ENCODE measurements at regions not wholly inside any gene's neighbourhood (a gene's known extent, or its start where the extent isn't known, plus 50 kb on each side); places are given as distances from the start of the nearest gene placed in this dataset.

DNA sequence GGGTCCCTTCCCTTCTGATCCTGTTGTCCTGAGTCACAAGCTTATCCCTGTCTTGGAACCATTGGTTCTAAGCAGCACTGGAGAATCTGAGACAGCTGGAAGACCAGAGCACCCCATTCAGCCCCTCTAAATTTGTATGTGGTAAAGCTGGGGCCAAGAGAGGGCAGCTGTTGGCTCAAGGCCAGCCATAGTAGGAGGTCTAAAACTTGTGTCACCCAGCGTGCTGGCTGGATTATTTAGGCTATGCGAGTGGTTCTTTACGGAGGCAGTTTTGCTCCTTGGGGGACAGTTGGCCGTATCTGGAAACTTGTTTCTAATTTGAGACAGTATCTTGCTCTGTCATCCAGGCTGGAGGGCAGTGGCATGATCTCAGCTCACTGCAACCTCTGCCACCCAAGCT is 69.6 kb upstream of the GSE1 start:
- WGBS, 2 donors = 63 to 81% methylated on average over 4 of the region's 4 CpGs
- DNase-seq (peak in 1 of 3 donors; percentile 53), ATAC-seq (ENCODE audit: insufficient read depth, low FRiP score) (no peak)
- H3K27me3 ChIP-seq (ENCODE audit: control insufficient read depth in 3 of 3, insufficient read depth in 3 of 3, low read length in 2 of 3) = no peaks in the 10 kb centered on the region
- peaks cover 0 to 4% (median under 1%) of the 10 kb centered on the region in 4 donors for H3K9me3 ChIP-seq (ENCODE audit: control insufficient read depth in 4 of 4, insufficient read depth in 3 of 4, low read length in 3 of 4)
- H3K4me1 ChIP-seq (ENCODE audit: control insufficient read depth in 5 of 5, insufficient read depth in 5 of 5, low read length in 5 of 5) = peaks cover 0 to 30% (median 4%) of the 10 kb centered on the region in 5 donors
- H3K27ac ChIP-seq (ENCODE audit: low read depth in 1 of 2, low read length in 1 of 2) = no peak overlapping the region
- H3K36me3 ChIP-seq (ENCODE audit: control insufficient read depth in 4 of 4, insufficient read depth in 4 of 4, low read length in 4 of 4) = no peaks in the 10 kb centered on the region
- TF ChIP-seq, protein P1, sequence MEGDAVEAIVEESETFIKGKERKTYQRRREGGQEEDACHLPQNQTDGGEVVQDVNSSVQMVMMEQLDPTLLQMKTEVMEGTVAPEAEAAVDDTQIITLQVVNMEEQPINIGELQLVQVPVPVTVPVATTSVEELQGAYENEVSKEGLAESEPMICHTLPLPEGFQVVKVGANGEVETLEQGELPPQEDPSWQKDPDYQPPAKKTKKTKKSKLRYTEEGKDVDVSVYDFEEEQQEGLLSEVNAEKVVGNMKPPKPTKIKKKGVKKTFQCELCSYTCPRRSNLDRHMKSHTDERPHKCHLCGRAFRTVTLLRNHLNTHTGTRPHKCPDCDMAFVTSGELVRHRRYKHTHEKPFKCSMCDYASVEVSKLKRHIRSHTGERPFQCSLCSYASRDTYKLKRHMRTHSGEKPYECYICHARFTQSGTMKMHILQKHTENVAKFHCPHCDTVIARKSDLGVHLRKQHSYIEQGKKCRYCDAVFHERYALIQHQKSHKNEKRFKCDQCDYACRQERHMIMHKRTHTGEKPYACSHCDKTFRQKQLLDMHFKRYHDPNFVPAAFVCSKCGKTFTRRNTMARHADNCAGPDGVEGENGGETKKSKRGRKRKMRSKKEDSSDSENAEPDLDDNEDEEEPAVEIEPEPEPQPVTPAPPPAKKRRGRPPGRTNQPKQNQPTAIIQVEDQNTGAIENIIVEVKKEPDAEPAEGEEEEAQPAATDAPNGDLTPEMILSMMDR (IDR thresholded peaks at IDR 0.05; ENCODE audit: control extremely low read depth, extremely low read depth) = no peak
- no peak overlapping the region for H3K9ac ChIP-seq (ENCODE audit: insufficient read depth in 1 of 2, low read length in 2 of 2)
- H3K4me3 ChIP-seq = no peak overlapping the region

DNA sequence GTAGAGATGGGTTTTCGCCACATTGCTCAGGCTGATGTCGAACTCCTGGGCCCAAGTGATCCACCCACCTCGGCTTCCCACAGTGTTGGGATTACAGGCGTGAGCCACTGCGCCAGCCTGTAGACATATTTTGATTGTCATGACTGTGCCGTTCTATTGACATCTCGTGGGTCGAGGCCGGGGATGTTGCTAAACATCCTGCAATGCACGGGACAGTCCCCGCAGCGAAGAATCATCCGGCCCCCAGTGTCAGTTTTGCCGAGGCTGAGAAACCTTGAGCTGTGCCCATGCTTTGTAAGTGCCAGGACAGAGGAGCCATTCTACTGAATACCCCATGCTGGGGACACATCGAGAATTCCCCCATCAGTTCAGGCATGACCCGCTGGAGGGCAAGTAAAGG is 69.1 kb upstream of the GSE1 start:
- Histone ChIP-seq H3K27ac (ENCODE audit: low read depth in 1 of 2, low read length in 1 of 2) (no peak overlapping the region), H3K36me3 (ENCODE audit: control insufficient read depth in 4 of 4, insufficient read depth in 4 of 4, low read length in 4 of 4) (no peaks in the 10 kb centered on the region), H3K9ac (ENCODE audit: insufficient read depth in 1 of 2, low read length in 2 of 2) (no peak overlapping the region), H3K4me3 (no peak overlapping the region), H3K27me3 (ENCODE audit: control insufficient read depth in 3 of 3, insufficient read depth in 3 of 3, low read length in 2 of 3) (no peaks in the 10 kb centered on the region), H3K9me3 (ENCODE audit: control insufficient read depth in 4 of 4, insufficient read depth in 3 of 4, low read length in 3 of 4) (peaks cover 0 to 4% (median under 1%) of the 10 kb centered on the region in 4 donors), H3K4me1 (ENCODE audit: control insufficient read depth in 5 of 5, insufficient read depth in 5 of 5, low read length in 5 of 5) (peaks cover 0 to 29% (median 4%) of the 10 kb centered on the region in 5 donors)
- 47 to 77% methylated on average over 16 of the region's 16 CpGs for WGBS, 2 donors
- TF ChIP-seq, protein P1 (IDR thresholded peaks at IDR 0.05; ENCODE audit: control extremely low read depth, extremely low read depth) = no peak
- ATAC-seq (ENCODE audit: insufficient read depth, low FRiP score) (no peak), DNase-seq (no peak)

DNA sequence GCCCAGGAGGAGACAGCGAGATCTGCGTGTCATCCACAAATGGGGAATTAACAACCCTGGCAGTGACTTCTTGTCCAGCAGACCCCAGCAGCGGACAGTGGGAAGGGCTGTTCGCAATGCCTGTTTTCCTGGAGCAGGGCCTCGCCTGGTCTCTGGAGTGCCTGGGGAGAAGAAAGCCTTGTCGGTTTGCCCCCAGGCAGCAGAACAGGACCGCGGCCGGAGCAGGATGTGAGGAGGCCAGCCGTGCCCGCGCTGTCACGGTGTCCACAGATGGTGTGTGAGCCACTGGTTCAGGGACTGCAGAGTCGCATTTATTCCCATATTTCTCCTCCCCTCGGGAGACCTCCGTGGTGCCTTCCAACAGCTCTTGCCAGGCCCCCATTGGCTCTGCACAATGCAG is 68.5 kb upstream of the GSE1 start:
- Histone ChIP-seq H3K27me3 (ENCODE audit: control insufficient read depth in 3 of 3, insufficient read depth in 3 of 3, low read length in 2 of 3) (no peaks in the 10 kb centered on the region), H3K4me1 (ENCODE audit: control insufficient read depth in 5 of 5, insufficient read depth in 5 of 5, low read length in 5 of 5) (peaks cover 0 to 29% (median 4%) of the 10 kb centered on the region in 5 donors), H3K9ac (ENCODE audit: insufficient read depth in 1 of 2, low read length in 2 of 2) (no peak overlapping the region), H3K36me3 (ENCODE audit: control insufficient read depth in 4 of 4, insufficient read depth in 4 of 4, low read length in 4 of 4) (no peaks in the 10 kb centered on the region), H3K9me3 (ENCODE audit: control insufficient read depth in 4 of 4, insufficient read depth in 3 of 4, low read length in 3 of 4) (peaks cover 0 to 3% (median under 1%) of the 10 kb centered on the region in 4 donors), H3K4me3 (no peak overlapping the region), H3K27ac (ENCODE audit: low read depth in 1 of 2, low read length in 1 of 2) (no peak overlapping the region)
- no peak for DNase-seq
- no peak for ATAC-seq (ENCODE audit: insufficient read depth, low FRiP score)
- TF ChIP-seq, protein P1 (IDR thresholded peaks at IDR 0.05; ENCODE audit: control extremely low read depth, extremely low read depth) = no peak
- 77 to 85% methylated on average over 16 of the region's 16 CpGs for WGBS, 2 donors

DNA sequence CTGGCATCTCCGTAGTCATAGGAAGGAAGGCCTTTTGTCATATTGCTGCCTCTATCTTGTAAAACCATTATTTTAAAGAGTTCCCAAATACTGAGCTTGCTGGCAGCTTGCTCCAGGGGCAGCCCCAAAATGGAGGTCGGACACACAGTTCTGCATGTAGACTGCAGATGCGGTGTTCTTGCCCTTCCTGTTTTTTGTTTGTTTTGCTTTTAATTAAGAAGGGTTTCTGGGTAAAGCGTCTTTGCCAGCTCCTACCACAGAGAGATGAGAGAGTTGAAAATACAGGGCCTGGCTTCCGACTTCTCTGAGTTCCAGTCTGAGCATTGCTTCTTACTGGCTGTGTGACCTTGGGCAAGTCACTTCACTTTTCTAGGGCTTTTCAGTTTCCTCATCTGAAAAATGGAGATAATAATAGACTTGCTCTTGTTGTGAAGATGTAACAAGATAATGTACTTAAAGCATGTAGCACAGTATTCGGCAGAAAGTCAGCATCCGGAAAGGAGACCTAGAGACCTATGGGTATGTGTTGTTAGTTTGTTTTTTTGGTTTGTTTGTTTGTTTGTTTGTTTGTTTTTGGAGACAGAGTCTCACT is 67.8 kb upstream of the GSE1 start:
- no peak for ATAC-seq (ENCODE audit: insufficient read depth, low FRiP score)
- H3K9me3 ChIP-seq (ENCODE audit: control insufficient read depth in 4 of 4, insufficient read depth in 3 of 4, low read length in 3 of 4) = peaks cover 0 to under 1% (median 0%) of the 10 kb centered on the region in 4 donors
- no peak overlapping the region for H3K9ac ChIP-seq (ENCODE audit: insufficient read depth in 1 of 2, low read length in 2 of 2)
- H3K36me3 ChIP-seq (ENCODE audit: control insufficient read depth in 4 of 4, insufficient read depth in 4 of 4, low read length in 4 of 4) = no peaks in the 10 kb centered on the region
- TF ChIP-seq, protein P1 (IDR thresholded peaks at IDR 0.05; ENCODE audit: control extremely low read depth, extremely low read depth) = no peak
- H3K4me1 ChIP-seq (ENCODE audit: control insufficient read depth in 5 of 5, insufficient read depth in 5 of 5, low read length in 5 of 5) = peaks cover 0 to 29% (median 4%) of the 10 kb centered on the region in 5 donors
- H3K4me3 ChIP-seq = no peak overlapping the region
- H3K27me3 ChIP-seq (ENCODE audit: control insufficient read depth in 3 of 3, insufficient read depth in 3 of 3, low read length in 2 of 3) = no peaks in the 10 kb centered on the region
- no peak overlapping the region for H3K27ac ChIP-seq (ENCODE audit: low read depth in 1 of 2, low read length in 1 of 2)
- no peak for DNase-seq
- WGBS, 2 donors = 75 to 81% methylated on average over 7 of the region's 7 CpGs
